T-cell (primary cell): ENCODE measurements at regions not wholly inside any gene's neighbourhood (a gene's known extent, or its start where the extent isn't known, plus 50 kb on each side); places are given as distances from the start of the nearest gene placed in this dataset.

Source experiments
- ATAC-seq, 4 experiments: fragments of 200-7000 bp in 3 of 4; fragments of 150-1000 bp in 1 of 4; cut with Tn5 transposase; replicated peaks in 1 of 4; 1 replicate in 3 of 4; 2 replicates in 1 of 4; pipeline ENCODE4 v1.10.0; 2021; ENCODE audit warnings: moderate library complexity in 3 of 4, mild to moderate bottlenecking in 2 of 4, moderate number of reproducible peaks in 1 of 4
- CTCF ChIA-PET, 2 donors: fragments of 300-600 bp; sonication (Branson Sonifier 250); formaldehyde crosslinking; loops; one replicate each; lab custom pipeline; 2022; ENCODE audit warnings: antibody characterized with exemption in 2 of 2; lab: Charles Lee
- POLR2A ChIA-PET, 2 donors: fragments of 300-600 bp; sonication (Branson Sonifier 250); formaldehyde crosslinking; loops; one replicate each; lab custom pipeline; 2022; ENCODE audit warnings: antibody characterized with exemption in 2 of 2; lab: Charles Lee
- DNase-seq, 35 experiments: peaks; one replicate each; pipeline versions ENCODE4 v3.0.0 to v3.0.0-alpha.2; 2013 to 2023
- H3K27ac ChIP-seq: one replicate; pipeline ENCODE4 v1.5.1; 2013; ENCODE audit warnings: low read length
- H3K27me3 ChIP-seq, 2 experiments: replicated peaks in 1 of 2; 1 replicate in 1 of 2; 2 replicates in 1 of 2; pipeline versions ENCODE4 v1.6.1 to v1.7.0; 2013; ENCODE audit warnings: low read length in 1 of 2, mixed read lengths in 1 of 2; ENCODE audit not compliant: control insufficient read depth in 2 of 2, insufficient read depth in 2 of 2; ENCODE audit errors: extremely low read depth in 1 of 2
- H3K36me3 ChIP-seq, 2 donors: 1 replicate in 1 of 2; 2 replicates in 1 of 2; pipeline versions ENCODE4 v1.6.1 to v1.7.0; 2013; ENCODE audit warnings: low read length in 1 of 2; ENCODE audit not compliant: control insufficient read depth in 2 of 2, insufficient read depth in 1 of 2; ENCODE audit errors: extremely low read depth in 1 of 2
- H3K4me1 ChIP-seq, 2 experiments: 1 replicate in 1 of 2; 2 replicates in 1 of 2; pipeline versions ENCODE4 v1.6.1 to v1.7.0; 2013; ENCODE audit warnings: low read length in 2 of 2, mixed read lengths in 1 of 2; ENCODE audit not compliant: insufficient read depth in 2 of 2, control insufficient read depth in 1 of 2; ENCODE audit errors: extremely low read depth in 1 of 2
- H3K4me3 ChIP-seq, 2 donors: 1 replicate in 1 of 2; 2 replicates in 1 of 2; pipeline versions ENCODE4 v1.5.1 to v1.7.0; 2013; ENCODE audit warnings: mild to moderate bottlenecking in 2 of 2, low read length in 1 of 2, moderate library complexity in 1 of 2; ENCODE audit not compliant: control insufficient read depth in 1 of 2; ENCODE audit errors: extremely low read depth in 1 of 2
- H3K9me3 ChIP-seq: 2 replicates; pipeline ENCODE4 v1.7.0; 2013
- H3K27ac Mint-ChIP-seq, 2 donors: one replicate each; pipeline ENCODE4 v1.8.0; 2020 to 2021; ENCODE audit warnings: mild to moderate bottlenecking in 2 of 2, mixed read lengths in 2 of 2
- H3K27me3 Mint-ChIP-seq, 2 donors: one replicate each; pipeline ENCODE4 v1.8.0; 2021 to 2022; ENCODE audit warnings: mixed read lengths in 2 of 2
- H3K36me3 Mint-ChIP-seq: one replicate; pipeline ENCODE4 v1.8.0; 2021; ENCODE audit warnings: mixed read lengths
- H3K4me1 Mint-ChIP-seq, 3 donors: one replicate each; pipeline ENCODE4 v1.8.0; 2020 to 2022; ENCODE audit warnings: mixed read lengths in 3 of 3, mild to moderate bottlenecking in 1 of 3
- H3K4me3 Mint-ChIP-seq, 3 donors: one replicate each; pipeline ENCODE4 v1.8.0; 2020 to 2022; ENCODE audit warnings: mild to moderate bottlenecking in 3 of 3, mixed read lengths in 3 of 3, moderate library complexity in 3 of 3
- H3K9me3 Mint-ChIP-seq, 3 donors: one replicate each; pipeline ENCODE4 v1.8.0; 2020 to 2022; ENCODE audit warnings: mixed read lengths in 3 of 3
- WGBS: methylation state at CpG from one replicate; pipeline ENCODE4 v1.1.5; 2013; ENCODE audit warnings: missing lambda C conversion rate; ENCODE audit not compliant: insufficient coverage; 5-methylcytosine and 5-hydroxymethylcytosine counted together

DNA sequence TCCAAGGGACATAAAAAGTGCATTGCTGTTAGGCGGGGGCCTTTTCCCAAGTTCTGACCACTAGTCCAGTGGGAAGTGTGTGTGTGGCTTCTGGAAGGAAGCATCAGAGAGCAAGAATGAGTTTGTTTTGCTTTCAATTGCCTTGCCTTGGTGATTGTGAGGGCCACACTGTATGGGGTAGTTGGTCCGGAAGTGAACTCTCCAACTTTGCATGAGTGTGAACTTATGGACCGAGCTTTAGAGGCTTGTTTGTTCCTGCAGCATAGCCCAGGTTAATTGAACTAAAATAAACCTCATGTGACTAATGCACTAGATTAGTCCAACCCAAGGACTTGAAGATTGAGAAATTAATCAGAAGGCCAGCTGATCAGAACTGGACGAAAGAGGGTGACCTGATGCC, 171.7 kb downstream of the NR2F2 start:
- H3K27me3 Mint-ChIP-seq, result no peaks in the 10 kb centered on the region
- Histone ChIP-seq H3K4me3 (no peak overlapping the region), H3K27me3 (no peaks in the 10 kb centered on the region), H3K27ac (no peak overlapping the region), H3K9me3 (no peaks in the 10 kb centered on the region), H3K4me1 (no peaks in the 10 kb centered on the region), H3K36me3 (no peaks in the 10 kb centered on the region)
- H3K9me3 Mint-ChIP-seq, result peaks cover 0 to 2% (median under 1%) of the 10 kb centered on the region in 3 donors
- no peak for DNase-seq
- WGBS, result 86% methylated on average over 3 of the region's 4 CpGs
- no peak for ATAC-seq
- H3K4me1 Mint-ChIP-seq, result no peaks in the 10 kb centered on the region
- H3K4me3 Mint-ChIP-seq, result no peak overlapping the region
- POLR2A ChIA-PET, result no interaction called here
- CTCF ChIA-PET, result no interaction called here
- no peaks in the 10 kb centered on the region for H3K36me3 Mint-ChIP-seq
- H3K27ac Mint-ChIP-seq, result no peak overlapping the region

DNA sequence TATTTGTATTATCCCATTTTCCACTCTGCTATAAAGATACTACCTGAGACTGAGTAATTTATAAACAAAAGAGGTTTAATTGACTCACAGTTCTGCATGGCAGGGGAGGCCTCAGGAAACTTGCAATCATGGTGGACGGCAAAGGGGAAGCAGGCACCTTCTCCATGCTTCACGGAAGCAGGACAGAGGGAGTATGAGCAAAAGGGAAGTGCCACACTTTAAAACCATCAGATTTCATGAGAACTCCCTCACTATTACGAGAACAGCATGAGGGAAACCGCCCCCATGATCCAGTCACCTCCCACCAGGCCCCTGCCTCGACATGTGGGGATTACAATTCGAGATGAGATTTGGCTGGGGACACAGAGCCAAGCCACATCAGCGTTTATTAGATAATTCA, 172.8 kb downstream of the NR2F2 start:
- no peaks in the 10 kb centered on the region for H3K4me1 Mint-ChIP-seq
- CTCF ChIA-PET, result no interaction called here
- ATAC-seq, result no peak
- Histone ChIP-seq H3K36me3 (no peaks in the 10 kb centered on the region), H3K27me3 (no peaks in the 10 kb centered on the region), H3K4me1 (no peaks in the 10 kb centered on the region), H3K4me3 (no peak overlapping the region), H3K9me3 (no peaks in the 10 kb centered on the region), H3K27ac (no peak overlapping the region)
- WGBS, result no CpG with 5 or more reads among the region's 7 CpGs
- no peaks in the 10 kb centered on the region for H3K27me3 Mint-ChIP-seq
- H3K4me3 Mint-ChIP-seq, result no peak overlapping the region
- DNase-seq, result no peak
- H3K9me3 Mint-ChIP-seq, result peaks cover 0 to 2% (median 0%) of the 10 kb centered on the region in 3 donors
- POLR2A ChIA-PET, result no interaction called here
- no peak overlapping the region for H3K27ac Mint-ChIP-seq
- no peaks in the 10 kb centered on the region for H3K36me3 Mint-ChIP-seq

DNA sequence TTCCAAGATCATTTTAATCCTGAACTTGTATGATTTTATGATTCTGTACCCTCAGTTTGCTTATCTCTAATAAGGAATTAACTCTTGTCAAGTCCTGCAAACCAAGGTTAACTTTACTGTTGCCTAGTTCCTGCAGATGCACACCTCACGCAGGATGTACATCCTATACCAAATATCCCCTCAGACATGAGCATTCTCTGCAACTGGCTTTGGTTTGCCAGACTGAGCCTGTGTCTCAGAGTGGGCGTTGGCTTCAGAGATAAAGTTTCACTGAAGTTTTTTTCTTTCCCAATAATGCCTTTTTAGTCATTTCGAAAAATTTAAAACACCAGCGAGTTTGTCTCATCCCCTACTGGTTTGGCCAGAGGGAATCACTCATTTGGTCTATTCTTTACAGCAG, 173.9 kb downstream of the NR2F2 start:
- H3K4me3 ChIP-seq, result no peak overlapping the region
- no peaks in the 10 kb centered on the region for H3K27me3 Mint-ChIP-seq
- no peak overlapping the region for H3K4me3 Mint-ChIP-seq
- no peaks in the 10 kb centered on the region for H3K36me3 Mint-ChIP-seq
- ATAC-seq (no peak), DNase-seq (no peak)
- no peak overlapping the region for H3K27ac ChIP-seq
- no peak overlapping the region for H3K27ac Mint-ChIP-seq
- peaks cover 0 to under 1% (median 0%) of the 10 kb centered on the region in 3 donors for H3K9me3 Mint-ChIP-seq
- POLR2A ChIA-PET, result no interaction called here
- no peaks in the 10 kb centered on the region for H3K9me3 ChIP-seq
- CTCF ChIA-PET, result no interaction called here
- 65% methylated on average over 3 of the region's 4 CpGs for WGBS
- no peaks in the 10 kb centered on the region for H3K4me1 ChIP-seq
- no peaks in the 10 kb centered on the region for H3K36me3 ChIP-seq
- H3K4me1 Mint-ChIP-seq, result no peaks in the 10 kb centered on the region
- no peaks in the 10 kb centered on the region for H3K27me3 ChIP-seq

DNA sequence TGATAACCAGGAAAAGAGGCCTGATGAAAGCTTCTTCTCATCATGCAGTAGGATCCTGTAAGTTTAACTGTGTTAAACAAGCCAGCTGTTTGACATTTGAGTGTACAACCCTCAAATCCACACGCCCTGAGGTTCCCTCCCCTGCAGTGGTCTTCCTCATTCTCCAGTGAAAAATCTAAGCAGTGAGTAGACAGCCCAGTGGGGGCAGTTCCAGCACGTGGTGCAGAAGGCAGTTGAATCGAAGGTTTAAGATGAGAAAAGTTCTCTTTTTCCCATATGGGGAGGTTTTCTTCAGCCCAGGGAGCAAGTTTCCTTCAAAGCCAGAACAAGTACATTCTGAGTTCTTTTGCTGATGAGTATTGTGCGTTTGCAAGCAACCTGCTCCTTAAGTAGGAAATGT, 174.5 kb downstream of the NR2F2 start:
- H3K36me3 Mint-ChIP-seq, result no peaks in the 10 kb centered on the region
- no peaks in the 10 kb centered on the region for H3K9me3 Mint-ChIP-seq
- POLR2A ChIA-PET, result no interaction called here
- no peaks in the 10 kb centered on the region for H3K4me1 Mint-ChIP-seq
- 23% methylated on average over 2 of the region's 4 CpGs for WGBS
- DNase-seq (no peak), ATAC-seq (no peak)
- H3K36me3 ChIP-seq, result no peaks in the 10 kb centered on the region
- H3K4me3 Mint-ChIP-seq, result no peak overlapping the region
- H3K4me1 ChIP-seq, result no peaks in the 10 kb centered on the region
- H3K27ac Mint-ChIP-seq, result no peak overlapping the region
- H3K27me3 ChIP-seq, result no peaks in the 10 kb centered on the region
- H3K4me3 ChIP-seq, result no peak overlapping the region
- H3K27me3 Mint-ChIP-seq, result peaks cover 0 to under 1% of the 10 kb centered on the region in 2 donors
- H3K9me3 ChIP-seq, result no peaks in the 10 kb centered on the region
- H3K27ac ChIP-seq, result no peak overlapping the region
- CTCF ChIA-PET, result no interaction called here

DNA sequence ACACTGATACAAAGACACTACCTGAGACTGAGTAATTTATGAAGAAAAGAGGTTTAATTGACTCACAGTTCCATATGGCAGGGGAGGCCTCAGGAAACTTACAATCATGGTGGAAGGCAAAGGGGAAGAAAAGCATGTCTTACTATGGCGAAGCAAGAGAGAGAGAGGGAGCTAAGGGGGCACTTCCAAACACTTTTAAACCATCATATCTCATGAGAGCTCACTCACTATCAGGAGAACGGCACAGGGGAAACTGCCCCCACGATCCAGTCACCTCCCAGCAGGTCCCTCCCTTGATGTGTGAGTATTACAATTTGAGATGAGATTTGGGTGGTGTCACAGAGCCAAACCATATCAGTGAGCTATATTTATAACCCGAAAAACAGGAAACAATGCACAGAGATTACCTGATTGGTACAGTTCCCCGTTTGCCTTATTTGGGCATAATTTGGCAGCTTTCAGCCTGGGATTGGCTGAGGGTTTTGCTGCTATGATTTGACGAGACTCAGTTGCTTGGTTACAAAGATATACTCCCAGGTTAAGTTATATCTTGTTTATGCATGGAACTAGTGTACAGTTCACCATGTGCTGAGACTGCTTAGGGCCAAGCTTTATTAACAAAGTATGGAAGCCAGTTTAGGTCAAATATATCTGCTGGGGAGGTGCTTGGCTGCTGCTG, 184.2 kb downstream of the NR2F2 start:
- Histone ChIP-seq H3K9me3 (no peaks in the 10 kb centered on the region), H3K36me3 (no peaks in the 10 kb centered on the region), H3K4me3 (no peak overlapping the region), H3K27me3 (no peaks in the 10 kb centered on the region), H3K4me1 (no peaks in the 10 kb centered on the region), H3K27ac (no peak overlapping the region)
- H3K4me1 Mint-ChIP-seq, result no peaks in the 10 kb centered on the region
- 59% methylated on average over 3 of the region's 6 CpGs for WGBS
- H3K27me3 Mint-ChIP-seq, result peaks cover 3 to 7% of the 10 kb centered on the region in 2 donors
- H3K9me3 Mint-ChIP-seq, result peaks cover 6 to 33% (median 11%) of the 10 kb centered on the region in 3 donors
- H3K36me3 Mint-ChIP-seq, result no peaks in the 10 kb centered on the region
- POLR2A ChIA-PET, result no interaction called here
- H3K27ac Mint-ChIP-seq, result no peak overlapping the region
- H3K4me3 Mint-ChIP-seq, result no peak overlapping the region
- DNase-seq (no peak), ATAC-seq (no peak)
- CTCF ChIA-PET, result no interaction called here

DNA sequence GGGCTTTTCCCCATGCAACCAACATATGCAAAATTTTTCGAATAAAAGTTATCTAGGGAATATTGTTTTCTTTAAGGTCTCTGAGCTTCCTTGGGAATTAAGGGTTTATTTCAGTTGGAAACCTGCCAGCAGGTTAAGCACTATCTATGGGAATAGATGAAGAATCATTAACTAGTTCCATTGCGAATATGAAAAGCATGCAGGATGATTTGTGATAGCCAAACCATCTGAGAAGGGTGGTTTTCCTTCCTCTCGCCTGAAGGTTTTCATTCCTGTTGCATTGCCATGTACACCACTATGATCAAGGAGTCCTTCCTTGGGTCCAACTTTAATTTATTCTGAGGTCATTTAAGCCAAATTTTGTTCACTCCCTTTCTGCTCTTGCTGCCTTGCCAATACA, 184.9 kb downstream of the NR2F2 start:
- 73% methylated on average over 2 of the region's 3 CpGs for WGBS
- DNase-seq (no peak), ATAC-seq (no peak)
- no peak overlapping the region for H3K27ac ChIP-seq
- no peaks in the 10 kb centered on the region for H3K36me3 ChIP-seq
- H3K4me3 ChIP-seq, result no peak overlapping the region
- Mint-ChIP-seq H3K36me3 (no peaks in the 10 kb centered on the region), H3K9me3 (peaks cover 6 to 37% (median 11%) of the 10 kb centered on the region in 3 donors), H3K4me1 (no peaks in the 10 kb centered on the region), H3K4me3 (no peak overlapping the region), H3K27ac (no peak overlapping the region), H3K27me3 (peaks cover 3% of the 10 kb centered on the region in 2 donors)
- CTCF ChIA-PET, result no interaction called here
- no peaks in the 10 kb centered on the region for H3K27me3 ChIP-seq
- POLR2A ChIA-PET, result no interaction called here
- H3K9me3 ChIP-seq, result no peaks in the 10 kb centered on the region
- H3K4me1 ChIP-seq, result no peaks in the 10 kb centered on the region

DNA sequence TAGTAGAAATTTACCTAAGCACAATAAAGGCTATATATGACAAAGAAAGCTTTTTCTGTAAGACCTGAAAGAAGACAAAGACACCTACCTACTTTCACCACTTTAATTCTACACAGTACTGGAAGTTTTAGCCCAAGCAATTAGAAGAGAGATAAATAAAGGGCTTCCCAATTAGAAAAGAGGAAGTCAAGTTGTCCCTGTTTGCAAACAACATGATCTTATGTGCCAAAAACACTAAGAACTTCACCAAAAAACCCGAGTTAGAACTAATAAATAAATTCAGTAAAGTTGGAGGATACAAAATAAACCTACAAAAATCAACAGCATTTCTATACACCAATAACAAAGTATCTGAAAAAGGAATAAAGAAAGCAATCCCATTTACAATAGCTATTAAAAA, 190.9 kb downstream of the NR2F2 start:
- Histone ChIP-seq H3K36me3 (no peaks in the 10 kb centered on the region), H3K27ac (no peak overlapping the region), H3K4me3 (no peak overlapping the region), H3K27me3 (no peaks in the 10 kb centered on the region), H3K9me3 (no peaks in the 10 kb centered on the region), H3K4me1 (no peaks in the 10 kb centered on the region)
- Mint-ChIP-seq H3K27me3 (no peaks in the 10 kb centered on the region), H3K27ac (no peak overlapping the region), H3K4me1 (no peaks in the 10 kb centered on the region), H3K9me3 (peaks cover 12 to 33% (median 12%) of the 10 kb centered on the region in 3 donors), H3K4me3 (no peak overlapping the region), H3K36me3 (no peaks in the 10 kb centered on the region)
- WGBS, result no CpG with 5 or more reads among the region's 1 CpG
- CTCF ChIA-PET, result no interaction called here
- no peak for DNase-seq
- POLR2A ChIA-PET, result no interaction called here
- ATAC-seq, result no peak
